ENCODE measurements at regions not wholly inside any gene's neighbourhood (a gene's known extent, or its start where the extent isn't known, plus 50 kb on each side); places are given as distances from the start of the nearest gene placed in this dataset.

GRCh38 chr6:157764178-157765068 is 58.6 kb upstream of the SNX9 start (continued):
- no peak for TF ChIP-seq RBM34 (IDR thresholded peaks at IDR 0.05; ENCODE audit: borderline replicate concordance, insufficient read depth, low read length)
- TF ChIP-seq NFXL1 (CRISPR knock-in tag; IDR thresholded peaks at IDR 0.05), result no peak
- TF ChIP-seq HIVEP1 (CRISPR knock-in tag; IDR thresholded peaks at IDR 0.05), result no peak
- TF ChIP-seq ZBTB7A (IDR thresholded peaks at IDR 0.05; ENCODE audit: borderline replicate concordance, control insufficient read depth, low read depth, low read length), result no peak
- peak; percentile 64; the same call in 1 of the 2 replicates for TF ChIP-seq DMBX1 (CRISPR knock-in tag; IDR thresholded peaks at IDR 0.05; ENCODE audit: borderline replicate concordance)
- TF ChIP-seq, protein P1, sequence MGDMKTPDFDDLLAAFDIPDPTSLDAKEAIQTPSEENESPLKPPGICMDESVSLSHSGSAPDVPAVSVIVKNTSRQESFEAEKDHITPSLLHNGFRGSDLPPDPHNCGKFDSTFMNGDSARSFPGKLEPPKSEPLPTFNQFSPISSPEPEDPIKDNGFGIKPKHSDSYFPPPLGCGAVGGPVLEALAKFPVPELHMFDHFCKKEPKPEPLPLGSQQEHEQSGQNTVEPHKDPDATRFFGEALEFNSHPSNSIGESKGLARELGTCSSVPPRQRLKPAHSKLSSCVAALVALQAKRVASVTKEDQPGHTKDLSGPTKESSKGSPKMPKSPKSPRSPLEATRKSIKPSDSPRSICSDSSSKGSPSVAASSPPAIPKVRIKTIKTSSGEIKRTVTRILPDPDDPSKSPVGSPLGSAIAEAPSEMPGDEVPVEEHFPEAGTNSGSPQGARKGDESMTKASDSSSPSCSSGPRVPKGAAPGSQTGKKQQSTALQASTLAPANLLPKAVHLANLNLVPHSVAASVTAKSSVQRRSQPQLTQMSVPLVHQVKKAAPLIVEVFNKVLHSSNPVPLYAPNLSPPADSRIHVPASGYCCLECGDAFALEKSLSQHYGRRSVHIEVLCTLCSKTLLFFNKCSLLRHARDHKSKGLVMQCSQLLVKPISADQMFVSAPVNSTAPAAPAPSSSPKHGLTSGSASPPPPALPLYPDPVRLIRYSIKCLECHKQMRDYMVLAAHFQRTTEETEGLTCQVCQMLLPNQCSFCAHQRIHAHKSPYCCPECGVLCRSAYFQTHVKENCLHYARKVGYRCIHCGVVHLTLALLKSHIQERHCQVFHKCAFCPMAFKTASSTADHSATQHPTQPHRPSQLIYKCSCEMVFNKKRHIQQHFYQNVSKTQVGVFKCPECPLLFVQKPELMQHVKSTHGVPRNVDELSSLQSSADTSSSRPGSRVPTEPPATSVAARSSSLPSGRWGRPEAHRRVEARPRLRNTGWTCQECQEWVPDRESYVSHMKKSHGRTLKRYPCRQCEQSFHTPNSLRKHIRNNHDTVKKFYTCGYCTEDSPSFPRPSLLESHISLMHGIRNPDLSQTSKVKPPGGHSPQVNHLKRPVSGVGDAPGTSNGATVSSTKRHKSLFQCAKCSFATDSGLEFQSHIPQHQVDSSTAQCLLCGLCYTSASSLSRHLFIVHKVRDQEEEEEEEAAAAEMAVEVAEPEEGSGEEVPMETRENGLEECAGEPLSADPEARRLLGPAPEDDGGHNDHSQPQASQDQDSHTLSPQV (IDR thresholded peaks at IDR 0.05), result peak; percentile 80
- no peak for TF ChIP-seq RHOXF2B (CRISPR knock-in tag; conservative IDR thresholded peaks at IDR 0.05)
- 0 out of 2 replicates have a peak, but pooled peaks have one; percentile 13 for TF ChIP-seq CEBPB (tag; IDR thresholded peaks at IDR 0.05)
- no peak for TF ChIP-seq CBFB (CRISPR knock-in tag; IDR thresholded peaks at IDR 0.05)
- TF ChIP-seq CHCHD3 (CRISPR knock-in tag; IDR thresholded peaks at IDR 0.05), result no peak
- no peak for TF ChIP-seq ZC3H11A (IDR thresholded peaks at IDR 0.05; ENCODE audit: low read depth, low read length)
- TF ChIP-seq FOXK1 (CRISPR knock-in tag; IDR thresholded peaks at IDR 0.05; ENCODE audit: borderline replicate concordance), result 0 out of 2 replicates have a peak, but pooled peaks have one; percentile 50
- 0 out of 2 replicates have a peak, but pooled peaks have one; percentile 24 for TF ChIP-seq MTA3 (IDR thresholded peaks at IDR 0.05; ENCODE audit: borderline replicate concordance)
- TF ChIP-seq CSDE1 (IDR thresholded peaks at IDR 0.05), result no peak
- TF ChIP-seq ZNF436 (CRISPR knock-in tag; IDR thresholded peaks at IDR 0.05), result no peak
- no peak for TF ChIP-seq MECOM (CRISPR knock-in tag; IDR thresholded peaks at IDR 0.05)
- TF ChIP-seq, protein P2, sequence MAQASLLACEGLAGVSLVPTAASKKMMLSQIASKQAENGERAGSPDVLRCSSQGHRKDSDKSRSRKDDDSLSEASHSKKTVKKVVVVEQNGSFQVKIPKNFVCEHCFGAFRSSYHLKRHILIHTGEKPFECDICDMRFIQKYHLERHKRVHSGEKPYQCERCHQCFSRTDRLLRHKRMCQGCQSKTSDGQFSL (CRISPR knock-in tag; IDR thresholded peaks at IDR 0.05), result no peak
- TF ChIP-seq, protein P2 (tag; IDR thresholded peaks at IDR 0.05), result no peak

Measured in K562 (cell line).